ENCODE measurements at regions not wholly inside any gene's neighbourhood (a gene's known extent, or its start where the extent isn't known, plus 50 kb on each side); places are given as distances from the start of the nearest gene placed in this dataset.

DNA sequence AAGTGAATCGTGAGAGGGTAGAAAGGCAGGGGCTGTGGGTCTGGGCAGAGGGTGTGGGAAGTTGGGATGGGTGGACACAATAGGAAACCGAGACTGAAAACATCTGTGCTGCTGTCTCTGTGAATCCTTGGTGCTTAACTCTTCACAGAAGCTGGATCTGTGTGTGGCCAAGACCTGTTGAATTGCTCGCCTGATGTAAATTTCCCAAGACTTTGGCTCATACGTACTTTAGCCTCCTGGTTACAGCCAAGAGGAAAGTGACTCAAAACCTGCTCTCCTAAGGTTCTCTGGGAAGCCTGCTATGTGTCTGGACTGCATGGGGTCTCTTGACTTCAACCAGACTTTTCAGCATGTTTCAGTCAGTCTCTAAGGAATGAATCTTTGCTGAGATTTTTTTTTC is 270.3 kb downstream of the RWDD3 start:
- TF ChIP-seq CTCF (IDR thresholded peaks at IDR 0.05): no peak
- TF ChIP-seq POLR2A (IDR thresholded peaks at IDR 0.05): no peak
- no peak overlapping the region for H3K4me3 ChIP-seq
- H3K27me3 ChIP-seq: no peaks in the 10 kb centered on the region
- H3K9me3 ChIP-seq: no peaks in the 10 kb centered on the region
- WGBS, 2 donors: 60 to 61% methylated on average over 4 of the region's 4 CpGs
- intact Hi-C loops (cut with DNase I): no loop called here
- no peaks in the 10 kb centered on the region for H3K36me3 ChIP-seq
- no peak for DNase-seq
- no peak overlapping the region for H3K27ac ChIP-seq
- H3K4me1 ChIP-seq: no peaks in the 10 kb centered on the region

GRCh38 chr1:95506736-95507414 is 272.9 kb downstream of the RWDD3 start:
- no peak for DNase-seq
- no peaks in the 10 kb centered on the region for H3K4me1 ChIP-seq
- no peak overlapping the region for H3K4me3 ChIP-seq
- no peak overlapping the region for H3K27ac ChIP-seq
- H3K27me3 ChIP-seq: no peaks in the 10 kb centered on the region
- H3K9me3 ChIP-seq: no peaks in the 10 kb centered on the region
- WGBS, 2 donors: 67 to 68% methylated on average over 4 of the region's 4 CpGs
- H3K36me3 ChIP-seq: no peaks in the 10 kb centered on the region
- intact Hi-C loops (cut with DNase I): no loop called here
- TF ChIP-seq CTCF (IDR thresholded peaks at IDR 0.05) (no peak), POLR2A (IDR thresholded peaks at IDR 0.05) (no peak)

- Histone ChIP-seq H3K4me3 (no peak overlapping the region), H3K9me3 (no peaks in the 10 kb centered on the region), H3K27ac (no peak overlapping the region), H3K27me3 (no peaks in the 10 kb centered on the region), H3K4me1 (no peaks in the 10 kb centered on the region), H3K36me3 (no peaks in the 10 kb centered on the region)
- intact Hi-C loops (cut with DNase I): no loop called here
- DNase-seq: no peak
- WGBS, 2 donors: 69 to 74% methylated on average over 7 to 8 of the region's 8 CpGs
- TF ChIP-seq POLR2A (IDR thresholded peaks at IDR 0.05) (no peak), CTCF (IDR thresholded peaks at IDR 0.05) (no peak)
Measured at GRCh38 chr1:95509989-95510388, 276.0 kb downstream of the RWDD3 start.

- 68 to 77% methylated on average over 1 of the region's 1 CpG for WGBS, 2 donors
- no peaks in the 10 kb centered on the region for H3K27me3 ChIP-seq
- H3K9me3 ChIP-seq: no peaks in the 10 kb centered on the region
- H3K36me3 ChIP-seq: no peaks in the 10 kb centered on the region
- H3K4me1 ChIP-seq: no peaks in the 10 kb centered on the region
- intact Hi-C loops (cut with DNase I): no loop called here
- DNase-seq: no peak
- H3K27ac ChIP-seq: no peak overlapping the region
- TF ChIP-seq CTCF (IDR thresholded peaks at IDR 0.05) (no peak), POLR2A (IDR thresholded peaks at IDR 0.05) (no peak)
- no peak overlapping the region for H3K4me3 ChIP-seq
Measured at GRCh38 chr1:95512925-95513324, 278.9 kb downstream of the RWDD3 start.

DNA sequence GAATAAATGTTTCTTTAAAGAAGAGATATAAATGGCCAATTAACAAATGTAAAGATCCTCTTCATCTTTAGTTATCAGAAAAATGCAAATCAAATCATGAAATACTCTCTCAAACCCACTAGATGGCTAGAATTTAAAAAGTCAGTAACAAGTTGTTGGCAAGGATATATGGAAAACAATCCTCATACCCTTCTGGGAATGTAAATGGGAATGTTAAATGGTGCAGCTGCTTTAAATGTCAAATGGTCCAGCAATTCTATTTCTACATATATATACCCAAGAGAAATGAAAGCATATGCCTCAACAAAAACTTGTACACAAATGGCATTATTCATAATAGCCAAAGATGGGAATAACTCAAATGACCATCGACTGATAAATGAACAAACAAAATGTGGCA is 283.5 kb downstream of the RWDD3 start:
- Histone ChIP-seq H3K9me3 (no peaks in the 10 kb centered on the region), H3K4me1 (no peaks in the 10 kb centered on the region), H3K27me3 (no peaks in the 10 kb centered on the region), H3K36me3 (no peaks in the 10 kb centered on the region), H3K27ac (no peak overlapping the region), H3K4me3 (no peak overlapping the region)
- intact Hi-C loops (cut with DNase I): no loop called here
- 56 to 68% methylated on average over 1 of the region's 1 CpG for WGBS, 2 donors
- no peak for DNase-seq
- TF ChIP-seq POLR2A (IDR thresholded peaks at IDR 0.05) (no peak), CTCF (IDR thresholded peaks at IDR 0.05) (no peak)
